ENCODE measurements at regions not wholly inside any gene's neighbourhood (a gene's known extent, or its start where the extent isn't known, plus 50 kb on each side); places are given as distances from the start of the nearest gene placed in this dataset.

DNA sequence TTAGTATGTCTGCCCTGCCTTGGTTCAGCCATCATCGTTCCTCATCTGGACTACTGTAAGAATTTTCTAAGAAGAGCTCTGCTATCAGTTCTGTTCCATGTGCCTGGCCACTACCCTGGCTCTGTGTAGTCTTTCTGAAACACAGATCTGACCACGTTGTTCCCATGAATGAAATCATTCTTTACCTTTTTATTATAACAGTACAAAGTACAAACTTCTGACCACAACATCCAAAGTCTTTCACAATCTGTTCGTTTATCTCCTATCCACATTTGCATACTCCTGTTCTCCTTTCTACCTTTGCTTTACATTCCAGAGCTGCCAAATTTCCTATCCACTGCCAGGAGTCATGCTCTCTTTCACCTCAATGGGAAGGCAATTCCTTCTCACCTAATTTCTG, 284.6 kb upstream of the LRP1B start (continued):
- no peak for TF ChIP-seq HDAC6 (IDR thresholded peaks at IDR 0.05; ENCODE audit: low read depth, low read length)
- TF ChIP-seq RNF2 (IDR thresholded peaks at IDR 0.05; ENCODE audit: borderline replicate concordance, low read depth, low read length, missing control alignments, poor library complexity, severe bottlenecking) = no peak
- TF ChIP-seq HDAC2 (IDR thresholded peaks at IDR 0.05; ENCODE audit: borderline replicate concordance in 1 of 2, low read depth in 2 of 2, low read length in 2 of 2) = no peak
- TF ChIP-seq TEAD4 (IDR thresholded peaks at IDR 0.05; ENCODE audit: low read depth, low read length) = no peak
- no peak for TF ChIP-seq NRF1 (IDR thresholded peaks at IDR 0.05; ENCODE audit: low read depth, low read length)
- TF ChIP-seq RBBP5 (IDR thresholded peaks at IDR 0.05; ENCODE audit: borderline replicate concordance, low read depth, low read length) = no peak
- TF ChIP-seq CHD2 (IDR thresholded peaks at IDR 0.05; ENCODE audit: low read length) = no peak
- TF ChIP-seq POU5F1 (IDR thresholded peaks at IDR 0.05; ENCODE audit: low read depth, low read length) = no peak

Data from H1 (cell line).